H9 (cell line): ENCODE measurements at regions not wholly inside any gene's neighbourhood (a gene's known extent, or its start where the extent isn't known, plus 50 kb on each side); places are given as distances from the start of the nearest gene placed in this dataset.

ENCODE experiments used
- DNase-seq: peaks from one replicate; pipeline ENCODE4 v3.0.0-alpha.2; 2017
- H2AFZ ChIP-seq: one replicate; pipeline ENCODE4 v1.6.1; 2013; ENCODE audit warnings: mild to moderate bottlenecking, low read length, control low read depth, moderate library complexity
- H2AK5ac ChIP-seq: 2 replicates; pipeline ENCODE4 v1.6.1; 2013; ENCODE audit warnings: low read length, control low read depth, mixed read lengths; ENCODE audit not compliant: insufficient read length
- H2BK120ac ChIP-seq: one replicate; pipeline ENCODE4 v1.6.1; 2013; ENCODE audit warnings: low read depth, mild to moderate bottlenecking, low read length, control low read depth, inconsistent platforms; ENCODE audit not compliant: poor library complexity, severe bottlenecking
- H2BK12ac ChIP-seq: 2 replicates; pipeline ENCODE4 v1.6.1; 2013; ENCODE audit warnings: low read length, control low read depth, mixed read lengths, low read depth; ENCODE audit not compliant: insufficient read length
- H2BK15ac ChIP-seq: 2 replicates; pipeline ENCODE4 v1.6.1; 2013; ENCODE audit warnings: low read depth, low read length, control low read depth
- H2BK20ac ChIP-seq: one replicate; pipeline ENCODE4 v1.6.1; 2013; ENCODE audit warnings: low read depth, mild to moderate bottlenecking, low read length, control low read depth, inconsistent platforms; ENCODE audit not compliant: poor library complexity, severe bottlenecking
- H2BK5ac ChIP-seq: 2 replicates; pipeline ENCODE4 v1.6.1; 2013; ENCODE audit warnings: low read length, control low read depth, mixed read lengths; ENCODE audit not compliant: insufficient read length
- H3K14ac ChIP-seq: 2 replicates; pipeline ENCODE4 v1.6.1; 2013; ENCODE audit warnings: low read length, control low read depth; ENCODE audit not compliant: insufficient read depth
- H3K18ac ChIP-seq: 2 replicates; pipeline ENCODE4 v1.6.1; 2013; ENCODE audit warnings: low read depth, mild to moderate bottlenecking, mixed read lengths, low read length, control low read depth; ENCODE audit not compliant: insufficient read length
- H3K23ac ChIP-seq: 2 replicates; pipeline ENCODE4 v1.6.1; 2013; ENCODE audit warnings: low read length, control low read depth, mixed read lengths, low read depth; ENCODE audit not compliant: insufficient read length
- H3K23me2 ChIP-seq: 2 replicates; pipeline ENCODE4 v1.6.1; 2013; ENCODE audit warnings: low read depth, mild to moderate bottlenecking, mixed read lengths, low read length, control low read depth; ENCODE audit not compliant: insufficient read length, poor library complexity, severe bottlenecking
- H3K27ac ChIP-seq: 2 replicates; pipeline ENCODE4 v1.5.1; 2013; ENCODE audit warnings: low read length, control low read depth, mixed read lengths, low read depth; ENCODE audit not compliant: insufficient read length
- H3K27me3 ChIP-seq: 2 replicates; pipeline ENCODE4 v1.6.1; 2013; ENCODE audit warnings: low read length, control low read depth, inconsistent platforms; ENCODE audit not compliant: insufficient read depth
- H3K4ac ChIP-seq: 2 replicates; pipeline ENCODE4 v1.6.1; 2013; ENCODE audit warnings: low read depth, mild to moderate bottlenecking, control low read depth, inconsistent platforms, low read length, moderate library complexity
- H3K4me1 ChIP-seq: 2 replicates; pipeline ENCODE4 v1.6.1; 2013; ENCODE audit warnings: low read length, control low read depth, inconsistent platforms; ENCODE audit not compliant: insufficient read depth
- H3K4me2 ChIP-seq: 2 replicates; pipeline ENCODE4 v1.6.1; 2013; ENCODE audit warnings: low read length, control low read depth, mixed read lengths; ENCODE audit not compliant: insufficient read length, insufficient read depth
- H3K56ac ChIP-seq: 2 replicates; pipeline ENCODE4 v1.6.1; 2013; ENCODE audit warnings: low read depth, mild to moderate bottlenecking, mixed read lengths, low read length, control low read depth; ENCODE audit not compliant: insufficient read length
- H3K79me1 ChIP-seq: 2 replicates; pipeline ENCODE4 v1.6.1; 2013; ENCODE audit warnings: low read depth, mild to moderate bottlenecking, moderate library complexity, low read length, control low read depth, inconsistent platforms; ENCODE audit not compliant: insufficient read depth, poor library complexity, severe bottlenecking
- H3K79me2 ChIP-seq: 2 replicates; pipeline ENCODE4 v1.6.1; 2013; ENCODE audit warnings: low read length, control low read depth, inconsistent platforms; ENCODE audit not compliant: insufficient read depth
- H3K9ac ChIP-seq: 2 replicates; pipeline ENCODE4 v1.6.1; 2013; ENCODE audit warnings: low read length, control low read depth, mixed read lengths; ENCODE audit not compliant: insufficient read length; ENCODE audit errors: extremely low read depth
- H3K9me3 ChIP-seq: one replicate; pipeline ENCODE4 v1.6.1; 2013; ENCODE audit warnings: low read depth, low read length, inconsistent platforms; ENCODE audit not compliant: control insufficient read depth
- H3T11ph ChIP-seq: one replicate; pipeline ENCODE4 v1.6.1; 2013; ENCODE audit warnings: mild to moderate bottlenecking, low read length, control low read depth, inconsistent platforms
- H4K20me1 ChIP-seq: one replicate; pipeline ENCODE4 v1.6.1; 2013; ENCODE audit not compliant: control insufficient read depth, insufficient read length, insufficient read depth
- H4K5ac ChIP-seq: 2 replicates; pipeline ENCODE4 v1.6.1; 2013; ENCODE audit warnings: low read depth, mild to moderate bottlenecking, mixed read lengths, low read length, control low read depth; ENCODE audit not compliant: insufficient read length
- H4K8ac ChIP-seq: replicated peaks from 2 replicates; pipeline ENCODE4 v1.6.1; 2013; ENCODE audit warnings: low read length, control low read depth, mixed read lengths, low read depth; ENCODE audit not compliant: insufficient read length
- H4K91ac ChIP-seq: 2 replicates; pipeline ENCODE4 v1.6.1; 2013; ENCODE audit warnings: low read depth, mild to moderate bottlenecking, moderate library complexity, mixed read lengths, low read length, control low read depth; ENCODE audit not compliant: insufficient read length
- H3K27ac Mint-ChIP-seq, 3 experiments: 2 replicates in 2 of 3; 3 replicates in 1 of 3; pipeline ENCODE4 v1.8.0; 2020 to 2021; ENCODE audit warnings: mixed read lengths in 3 of 3, mild to moderate bottlenecking in 1 of 3, moderate library complexity in 1 of 3
- H3K27me3 Mint-ChIP-seq: 2 replicates; pipeline ENCODE4 v1.8.0; 2021; ENCODE audit warnings: low read depth, mild to moderate bottlenecking, moderate library complexity, mixed read lengths
- H3K36me3 Mint-ChIP-seq, 3 experiments: 2 replicates in 2 of 3; 3 replicates in 1 of 3; pipeline ENCODE4 v1.8.0; 2020 to 2021; ENCODE audit warnings: low read depth in 3 of 3, mixed read lengths in 3 of 3; ENCODE audit not compliant: insufficient read depth in 1 of 3
- H3K4me1 Mint-ChIP-seq, 2 experiments: 2 replicates each; pipeline ENCODE4 v1.8.0; 2020; ENCODE audit warnings: mixed read lengths in 2 of 2
- H3K4me3 Mint-ChIP-seq, 2 experiments: 2 replicates in 1 of 2; 3 replicates in 1 of 2; pipeline ENCODE4 v1.8.0; 2020 to 2021; ENCODE audit warnings: mild to moderate bottlenecking in 2 of 2, mixed read lengths in 2 of 2, moderate library complexity in 1 of 2
- H3K9me3 Mint-ChIP-seq, 2 experiments: 2 replicates in 1 of 2; 3 replicates in 1 of 2; pipeline ENCODE4 v1.8.0; 2020; ENCODE audit warnings: mild to moderate bottlenecking in 2 of 2, mixed read lengths in 2 of 2, moderate library complexity in 1 of 2
- whole genome bisulfite sequencing: extraction: QIAGEN DNeasy Blood & Tissue Kit; methylation state at CpG from one replicate; pipeline ENCODE4 v1.1.7; 2013; ENCODE audit warnings: missing lambda C conversion rate, low lambda C conversion rate, mixed read lengths; ENCODE audit not compliant: insufficient read length; ENCODE audit errors: extremely low coverage; 5-methylcytosine and 5-hydroxymethylcytosine counted together
- TF ChIP-seq, protein P1 (sequence below): fragments of 200-600 bp; sonication (generic); conservative IDR thresholded peaks from 3 replicates; pipeline ENCODE4 v1.8.0; 2021; ENCODE audit warnings: antibody characterized with exemption, mild to moderate bottlenecking

DNA sequence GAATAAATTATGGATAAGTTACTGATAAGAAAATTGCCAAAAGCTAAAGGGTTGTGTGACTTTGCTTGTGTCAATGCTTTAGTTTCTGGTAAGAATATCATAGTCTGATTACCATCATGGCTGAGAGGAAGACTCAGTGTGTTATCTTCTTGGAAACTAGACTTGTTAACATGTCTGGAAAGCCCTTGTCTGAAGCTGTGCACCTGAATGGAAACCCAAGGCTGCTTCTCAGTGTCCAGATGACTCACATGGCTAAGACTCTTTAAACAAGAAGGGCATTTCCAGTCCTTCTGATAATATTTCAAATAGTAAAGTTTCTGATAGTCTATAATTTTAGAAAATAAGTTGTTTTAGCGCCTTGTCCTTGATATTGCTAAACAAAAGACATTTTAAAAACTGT is 1092.7 kb downstream of the PLA2G4A start:
- Histone ChIP-seq H2BK120ac (no peak overlapping the region), H2AFZ (no peak overlapping the region)

More for the DNA sequence above, 1092.7 kb downstream of the PLA2G4A start:
- Histone ChIP-seq H3K23me2 (no peaks in the 10 kb centered on the region), H4K8ac (no peak overlapping the region), H4K5ac (no peak overlapping the region), H3K23ac (no peak overlapping the region), H3K4me1 (no peaks in the 10 kb centered on the region), H3K56ac (no peak overlapping the region), H3K9ac (no peak overlapping the region), H3K27ac (no peak overlapping the region), H2AK5ac (no peak overlapping the region), H2BK15ac (no peak overlapping the region), H3K14ac (no peak overlapping the region), H2BK5ac (no peak overlapping the region), H3K4me2 (no peak overlapping the region), H2BK20ac (no peak overlapping the region), H2BK12ac (no peak overlapping the region), H3K9me3 (no peaks in the 10 kb centered on the region), H4K20me1 (no peaks in the 10 kb centered on the region), H3K4ac (no peak overlapping the region), H3K27me3 (no peaks in the 10 kb centered on the region), H3K79me1 (no peaks in the 10 kb centered on the region), H4K91ac (no peak overlapping the region), H3K79me2 (no peaks in the 10 kb centered on the region), H3T11ph (no peak overlapping the region), H3K18ac (no peak overlapping the region)
- Mint-ChIP-seq H3K36me3 (no peaks in the 10 kb centered on the region), H3K27ac (no peak overlapping the region), H3K27me3 (no peaks in the 10 kb centered on the region), H3K4me3 (no peak overlapping the region), H3K4me1 (0 out of 4 replicates have a peak, but pooled peaks cover 0 to 3% of the 10 kb centered on the region in 2 experiments), H3K9me3 (no peaks in the 10 kb centered on the region)
- no peak for DNase-seq
- WGBS, result no CpG with 5 or more reads among the region's 1 CpG
- TF ChIP-seq, protein P1, sequence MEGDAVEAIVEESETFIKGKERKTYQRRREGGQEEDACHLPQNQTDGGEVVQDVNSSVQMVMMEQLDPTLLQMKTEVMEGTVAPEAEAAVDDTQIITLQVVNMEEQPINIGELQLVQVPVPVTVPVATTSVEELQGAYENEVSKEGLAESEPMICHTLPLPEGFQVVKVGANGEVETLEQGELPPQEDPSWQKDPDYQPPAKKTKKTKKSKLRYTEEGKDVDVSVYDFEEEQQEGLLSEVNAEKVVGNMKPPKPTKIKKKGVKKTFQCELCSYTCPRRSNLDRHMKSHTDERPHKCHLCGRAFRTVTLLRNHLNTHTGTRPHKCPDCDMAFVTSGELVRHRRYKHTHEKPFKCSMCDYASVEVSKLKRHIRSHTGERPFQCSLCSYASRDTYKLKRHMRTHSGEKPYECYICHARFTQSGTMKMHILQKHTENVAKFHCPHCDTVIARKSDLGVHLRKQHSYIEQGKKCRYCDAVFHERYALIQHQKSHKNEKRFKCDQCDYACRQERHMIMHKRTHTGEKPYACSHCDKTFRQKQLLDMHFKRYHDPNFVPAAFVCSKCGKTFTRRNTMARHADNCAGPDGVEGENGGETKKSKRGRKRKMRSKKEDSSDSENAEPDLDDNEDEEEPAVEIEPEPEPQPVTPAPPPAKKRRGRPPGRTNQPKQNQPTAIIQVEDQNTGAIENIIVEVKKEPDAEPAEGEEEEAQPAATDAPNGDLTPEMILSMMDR, result no peak
